Panc1 (cell line): ENCODE measurements at regions not wholly inside any gene's neighbourhood (a gene's known extent, or its start where the extent isn't known, plus 50 kb on each side); places are given as distances from the start of the nearest gene placed in this dataset.

ENCODE experiments used
- ATAC-seq: fragments of 200-7000 bp; cut with Tn5 transposase; 2 replicates; pipeline ENCODE4 v1.9.1; 2020; ENCODE audit warnings: mild to moderate bottlenecking, moderate library complexity
- BruUV-seq: library from RNA; stranded (reverse); fragments of 400-500 nt; replicated peaks from 2 replicates; lab custom pipeline; 2021; lab: Mats Ljungman, UMichigan
- CTCF ChIA-PET: fragments of 300-600 bp; sonication (Branson Sonifier 250); formaldehyde crosslinking; loops from one replicate; lab custom pipeline; 2022; ENCODE audit warnings: antibody characterized with exemption; lab: Charles Lee
- POLR2A ChIA-PET: fragments of 300-600 bp; sonication (Branson Sonifier 250); formaldehyde crosslinking; loops from one replicate; lab custom pipeline; 2022; ENCODE audit warnings: antibody characterized with exemption; lab: Charles Lee
- DNase-seq: peaks from one replicate; pipeline ENCODE4 v3.0.0-alpha.2; 2010; ENCODE audit warnings: low read depth, low spot score
- H3K27ac ChIP-seq: 2 replicates; pipeline ENCODE4 v1.5.1; 2011; ENCODE audit warnings: mild to moderate bottlenecking, low read length, inconsistent platforms
- H3K27me3 ChIP-seq: fragments of 200-500 bp; sonication (Bioruptor generic); 2 replicates; pipeline ENCODE4 v1.6.0; 2014; ENCODE audit warnings: low read length, inconsistent platforms; ENCODE audit not compliant: control insufficient read depth, insufficient read depth
- H3K36me3 ChIP-seq: fragments of 200-500 bp; sonication (Bioruptor generic); 2 replicates; pipeline ENCODE4 v1.5.1; 2014; ENCODE audit warnings: inconsistent platforms, mild to moderate bottlenecking, low read length, moderate library complexity; ENCODE audit not compliant: control insufficient read depth, insufficient read depth
- H3K4me1 ChIP-seq: 2 replicates; pipeline ENCODE4 v1.5.1; 2011; ENCODE audit warnings: inconsistent platforms, mild to moderate bottlenecking, low read length, moderate library complexity; ENCODE audit not compliant: control insufficient read depth, insufficient read depth
- H3K4me3 ChIP-seq, 2 experiments: 2 replicates each; pipeline ENCODE4 v1.5.1; 2011 to 2012; ENCODE audit warnings: low read depth in 2 of 2, low read length in 2 of 2, mild to moderate bottlenecking in 2 of 2, inconsistent platforms in 1 of 2, moderate library complexity in 1 of 2
- H3K9me3 ChIP-seq: fragments of 200-500 bp; sonication (Bioruptor generic); 2 replicates; pipeline ENCODE4 v1.5.1; 2014; ENCODE audit warnings: low read depth, mild to moderate bottlenecking, inconsistent platforms, low read length, moderate library complexity; ENCODE audit not compliant: control insufficient read depth, insufficient read depth
- CTCF ChIP-seq: fragments of 450-650 bp; IDR thresholded peaks from 2 replicates; pipeline ENCODE4 v1.5.1; 2017; ENCODE audit warnings: mild to moderate bottlenecking
- POLR2AphosphoS5 ChIP-seq: IDR thresholded peaks from 2 replicates; pipeline ENCODE4 v1.6.1; 2012; ENCODE audit warnings: mild to moderate bottlenecking, low read depth, low read length, moderate library complexity
- REST ChIP-seq, 2 experiments: IDR thresholded peaks; 2 replicates each; pipeline ENCODE4 v1.6.1; 2011 to 2012; ENCODE audit warnings: low read depth in 2 of 2, control low read depth in 1 of 2, low read length in 1 of 2, mild to moderate bottlenecking in 1 of 2, moderate library complexity in 1 of 2; ENCODE audit not compliant: insufficient read depth in 1 of 2
- SIN3A ChIP-seq: IDR thresholded peaks from 2 replicates; pipeline ENCODE4 v1.6.1; 2012; ENCODE audit warnings: low read depth, mild to moderate bottlenecking, low read length, moderate library complexity, borderline replicate concordance; ENCODE audit not compliant: insufficient read depth
- TCF7L2 ChIP-seq: IDR thresholded peaks from 2 replicates; pipeline ENCODE4 v1.6.1; 2011; ENCODE audit warnings: mild to moderate bottlenecking, low read depth, low read length, inconsistent platforms
- in situ Hi-C: cut with HindIII; loops from 2 replicates; pipeline ENCODE4 v1.10.0; 2016; ENCODE audit warnings: low sequenced_read_pairs, low pct_unique_long_range_greater_than_20kb
- intact Hi-C: fragments of 100-400 bp; cut with micrococcal nuclease; formaldehyde crosslinking; loops from one replicate; pipeline ENCODE4 v1.10.0; 2022; ENCODE audit not compliant: unreplicated experiment

GRCh38 chr3:74139648-74140047 lies 474.8 kb downstream of the CNTN3 start:
- intact Hi-C loops: no loop called here
- no TSS peak for BruUV-seq
- ChIA-PET CTCF (no interaction called here), POLR2A (no interaction called here)
- no peaks in the 10 kb centered on the region for H3K9me3 ChIP-seq
- no peak overlapping the region for H3K27ac ChIP-seq
- H3K27me3 ChIP-seq: no peaks in the 10 kb centered on the region
- no peak for DNase-seq
- no peak overlapping the region for H3K4me3 ChIP-seq
- in situ Hi-C loops: no loop called here
- H3K4me1 ChIP-seq: no peaks in the 10 kb centered on the region
- TF ChIP-seq CTCF (peak; percentile 7; the same call in 1 of the 2 replicates), SIN3A (no peak)
- no peaks in the 10 kb centered on the region for H3K36me3 ChIP-seq
- ATAC-seq: no peak

GRCh38 chr3:74137790-74138189 lies 476.7 kb downstream of the CNTN3 start:
- H3K4me3 ChIP-seq: no peak overlapping the region
- no peak for ATAC-seq
- in situ Hi-C loops (no loop called here), intact Hi-C loops (no loop called here)
- no peaks in the 10 kb centered on the region for H3K36me3 ChIP-seq
- BruUV-seq: no TSS peak
- H3K9me3 ChIP-seq: no peaks in the 10 kb centered on the region
- H3K27ac ChIP-seq: no peak overlapping the region
- ChIA-PET CTCF (no interaction called here), POLR2A (no interaction called here)
- DNase-seq: no peak
- TF ChIP-seq SIN3A (no peak), POLR2AphosphoS5 (no peak), CTCF (no peak), REST (IDR thresholded peaks at IDR 0.05; ENCODE audit: insufficient read depth in 1 of 2, low read depth in 2 of 2, low read length in 1 of 2) (no peak), TCF7L2 (no peak)
- no peaks in the 10 kb centered on the region for H3K4me1 ChIP-seq
- H3K27me3 ChIP-seq: no peaks in the 10 kb centered on the region

- BruUV-seq: no TSS peak
- ATAC-seq (no peak), DNase-seq (no peak)
- ChIA-PET POLR2A (no interaction called here), CTCF (no interaction called here)
- Histone ChIP-seq H3K36me3 (no peaks in the 10 kb centered on the region), H3K4me3 (no peak overlapping the region), H3K4me1 (no peaks in the 10 kb centered on the region), H3K27me3 (no peaks in the 10 kb centered on the region), H3K9me3 (no peaks in the 10 kb centered on the region), H3K27ac (no peak overlapping the region)
- intact Hi-C loops: no loop called here
- in situ Hi-C loops: no loop called here
- no peak for TF ChIP-seq REST (IDR thresholded peaks at IDR 0.05; ENCODE audit: insufficient read depth in 1 of 2, low read depth in 2 of 2, low read length in 1 of 2)
- TF ChIP-seq TCF7L2: no peak
- TF ChIP-seq POLR2AphosphoS5: no peak
- TF ChIP-seq CTCF: no peak
- TF ChIP-seq SIN3A: no peak
These were observed 478.7 kb downstream of the CNTN3 start for GRCh38 chr3:74135808-74136207.
